ENCODE measurements at regions not wholly inside any gene's neighbourhood (a gene's known extent, or its start where the extent isn't known, plus 50 kb on each side); places are given as distances from the start of the nearest gene placed in this dataset.

- no peak for TF ChIP-seq EP300 (IDR thresholded peaks at IDR 0.05)
- no peak for TF ChIP-seq CTCF (IDR thresholded peaks at IDR 0.05)
- no peak for TF ChIP-seq POLR2A (IDR thresholded peaks at IDR 0.05)
- TF ChIP-seq POLR2AphosphoS5 (IDR thresholded peaks at IDR 0.05) = no peak
These were observed 427.8 kb downstream of the BTG1 start for GRCh38 chr12:91717804-91718203.
